Astrocyte of the cerebellum (primary cell): ENCODE measurements at regions not wholly inside any gene's neighbourhood (a gene's known extent, or its start where the extent isn't known, plus 50 kb on each side); places are given as distances from the start of the nearest gene placed in this dataset.
"Not testable (repeated sequence)": the region's sequence is repeated elsewhere in the genome, so short reads cannot be mapped to it uniquely, and the experiment has no call there.

Experiments used
- DNase-seq: peaks from one replicate; pipeline ENCODE4 v3.0.0-alpha.2; 2011; ENCODE audit warnings: low read depth
- H3K4me3 ChIP-seq: 2 replicates; pipeline ENCODE4 v1.5.1; 2011; ENCODE audit warnings: mild to moderate bottlenecking, low read depth, low read length, moderate library complexity
- in situ Hi-C: cut with HindIII; loops from 2 replicates; pipeline ENCODE4 v1.10.0; 2017; ENCODE audit warnings: low sequenced_read_pairs
- TF ChIP-seq, protein P1 (sequence below): IDR thresholded peaks from 2 replicates; pipeline ENCODE4 v1.5.1; 2012; ENCODE audit warnings: low read length, low read depth, moderate library complexity, mild to moderate bottlenecking; ENCODE audit errors: missing control alignments

DNA sequence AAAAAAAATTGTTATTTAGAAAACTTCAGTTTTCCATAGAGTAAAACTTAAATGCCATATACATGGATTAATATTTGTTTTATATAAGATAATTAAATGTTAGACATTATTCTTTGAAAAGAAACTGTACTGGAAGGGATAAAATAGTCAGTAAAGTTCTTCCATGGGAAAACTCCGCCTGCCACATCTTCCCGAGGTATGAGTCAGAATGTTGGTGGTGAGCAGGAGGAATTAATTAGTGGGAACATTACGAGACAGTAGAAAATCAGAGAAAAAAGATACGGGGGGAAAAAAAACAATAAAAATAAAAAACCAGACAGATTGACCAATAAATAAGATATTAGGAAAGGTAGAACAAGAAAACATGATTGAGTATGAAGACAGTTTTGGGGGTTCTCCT, 930.3 kb upstream of the C9orf72 start:
- no peak overlapping the region for H3K4me3 ChIP-seq
- in situ Hi-C loops = no loop called here
- TF ChIP-seq, protein P1, sequence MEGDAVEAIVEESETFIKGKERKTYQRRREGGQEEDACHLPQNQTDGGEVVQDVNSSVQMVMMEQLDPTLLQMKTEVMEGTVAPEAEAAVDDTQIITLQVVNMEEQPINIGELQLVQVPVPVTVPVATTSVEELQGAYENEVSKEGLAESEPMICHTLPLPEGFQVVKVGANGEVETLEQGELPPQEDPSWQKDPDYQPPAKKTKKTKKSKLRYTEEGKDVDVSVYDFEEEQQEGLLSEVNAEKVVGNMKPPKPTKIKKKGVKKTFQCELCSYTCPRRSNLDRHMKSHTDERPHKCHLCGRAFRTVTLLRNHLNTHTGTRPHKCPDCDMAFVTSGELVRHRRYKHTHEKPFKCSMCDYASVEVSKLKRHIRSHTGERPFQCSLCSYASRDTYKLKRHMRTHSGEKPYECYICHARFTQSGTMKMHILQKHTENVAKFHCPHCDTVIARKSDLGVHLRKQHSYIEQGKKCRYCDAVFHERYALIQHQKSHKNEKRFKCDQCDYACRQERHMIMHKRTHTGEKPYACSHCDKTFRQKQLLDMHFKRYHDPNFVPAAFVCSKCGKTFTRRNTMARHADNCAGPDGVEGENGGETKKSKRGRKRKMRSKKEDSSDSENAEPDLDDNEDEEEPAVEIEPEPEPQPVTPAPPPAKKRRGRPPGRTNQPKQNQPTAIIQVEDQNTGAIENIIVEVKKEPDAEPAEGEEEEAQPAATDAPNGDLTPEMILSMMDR = no peak
- DNase-seq = no peak

DNA sequence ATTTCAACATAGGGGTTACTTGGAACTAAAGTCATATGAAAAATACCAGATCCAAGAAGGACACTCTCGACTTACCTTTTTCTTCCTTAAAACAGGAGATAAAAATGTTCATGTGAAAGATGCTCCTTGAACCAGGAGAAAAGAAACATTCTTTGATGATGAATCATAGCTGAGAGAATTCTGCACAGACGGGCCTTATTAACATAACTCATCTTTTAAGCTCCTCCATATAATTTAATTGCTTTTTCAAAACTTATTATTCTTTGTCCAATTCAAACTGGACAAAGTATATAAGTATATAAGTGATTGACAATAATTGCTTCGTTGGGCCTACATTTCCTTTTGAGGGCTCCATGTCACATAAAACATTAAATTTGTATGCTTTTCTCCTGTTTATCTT, 945.2 kb upstream of the C9orf72 start:
- TF ChIP-seq, protein P1 = no peak
- in situ Hi-C loops = no loop called here
- no peak for DNase-seq
- no peak overlapping the region for H3K4me3 ChIP-seq

DNA sequence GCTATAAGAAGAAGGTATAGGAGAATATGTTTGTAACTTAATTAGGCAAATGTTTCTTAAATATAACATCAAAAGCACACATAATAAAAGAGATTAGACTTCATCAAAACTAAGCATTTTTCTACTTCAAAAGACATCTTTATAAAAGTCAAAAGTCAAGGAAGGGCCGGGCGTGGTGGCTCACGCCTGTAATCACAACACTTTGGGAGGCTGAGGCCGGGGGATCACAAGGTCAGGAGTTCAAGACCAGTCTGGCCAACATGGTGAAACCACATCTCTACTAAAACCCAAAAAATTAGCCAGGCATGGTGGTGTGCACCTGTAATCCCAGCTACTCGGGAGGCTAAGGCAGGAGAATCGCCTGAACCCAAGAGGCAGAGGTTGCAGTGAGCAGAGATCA, 951.0 kb upstream of the C9orf72 start:
- H3K4me3 ChIP-seq, in situ Hi-C loops, DNase-seq: not testable (repeated sequence)

DNA sequence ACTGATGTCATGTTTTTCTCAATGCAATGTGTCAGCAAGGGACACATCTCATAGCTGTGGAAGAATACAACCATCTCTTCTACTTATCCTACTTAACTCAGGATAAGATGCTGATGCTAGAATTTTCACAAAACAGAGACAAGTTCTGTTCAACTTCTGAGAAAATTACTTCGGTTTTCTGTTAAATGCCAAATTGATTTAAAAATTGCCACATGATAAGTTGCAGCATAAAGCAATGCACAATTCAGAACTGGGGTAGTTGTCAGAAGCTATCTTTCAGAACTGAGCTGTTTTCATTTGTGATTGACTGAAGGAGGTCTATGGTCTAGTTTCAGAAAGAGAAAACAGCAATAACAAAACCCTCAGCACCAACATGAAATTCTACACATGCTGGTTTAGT, 954.8 kb upstream of the C9orf72 start:
- no peak overlapping the region for H3K4me3 ChIP-seq
- in situ Hi-C loops = no loop called here
- DNase-seq = no peak
- TF ChIP-seq, protein P1 = no peak

DNA sequence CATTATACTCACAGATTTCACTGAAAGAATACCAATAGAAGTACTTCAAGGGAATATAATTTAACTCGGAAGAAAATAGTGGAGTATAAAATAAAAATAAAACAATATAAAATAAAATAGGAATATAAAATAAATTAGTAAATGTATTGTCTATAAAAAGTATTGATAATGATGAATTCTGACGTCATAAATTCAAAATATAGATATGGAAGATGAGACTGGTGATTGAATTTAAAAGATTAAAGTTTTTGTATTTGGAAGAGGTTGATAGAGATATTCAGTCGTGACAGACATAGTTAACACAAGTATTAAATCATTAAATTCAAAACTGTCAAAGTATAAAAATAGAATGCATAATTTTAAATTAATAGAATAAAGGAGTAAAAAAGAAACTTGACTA, 964.9 kb upstream of the C9orf72 start:
- DNase-seq = no peak
- TF ChIP-seq, protein P1 = no peak
- no peak overlapping the region for H3K4me3 ChIP-seq
- in situ Hi-C loops = no loop called here

DNA sequence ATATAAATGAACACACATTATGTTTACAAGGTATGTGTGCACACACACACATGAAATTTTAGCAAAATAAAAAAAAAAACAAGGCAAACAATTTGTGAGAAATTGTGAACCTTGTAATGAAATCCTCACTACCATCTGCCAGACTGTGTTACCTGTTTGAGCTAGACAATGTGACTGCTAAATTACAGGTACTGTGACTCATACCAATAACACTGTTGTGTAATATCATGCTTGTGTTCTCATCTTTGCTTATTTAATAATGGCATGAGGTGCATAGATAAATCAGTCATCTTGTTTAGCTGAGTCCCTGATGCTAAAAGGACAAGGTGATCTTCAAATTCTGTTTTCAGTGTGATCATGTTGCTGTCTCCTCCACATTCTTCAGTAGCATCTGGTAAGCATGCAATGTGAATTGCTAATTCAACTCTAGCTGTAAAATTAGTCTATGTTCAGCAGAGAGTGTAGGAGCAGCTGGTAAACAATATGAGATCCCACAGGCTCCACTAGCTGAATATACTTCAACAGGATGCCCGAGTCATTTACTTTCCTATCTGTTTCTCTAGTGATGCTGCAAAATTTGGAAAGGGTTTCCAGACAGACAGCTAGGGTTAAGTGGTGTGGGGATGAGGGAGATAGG, 966.3 kb upstream of the C9orf72 start:
- TF ChIP-seq, protein P1 = no peak
- H3K4me3 ChIP-seq = no peak overlapping the region
- in situ Hi-C loops = no loop called here
- no peak for DNase-seq

DNA sequence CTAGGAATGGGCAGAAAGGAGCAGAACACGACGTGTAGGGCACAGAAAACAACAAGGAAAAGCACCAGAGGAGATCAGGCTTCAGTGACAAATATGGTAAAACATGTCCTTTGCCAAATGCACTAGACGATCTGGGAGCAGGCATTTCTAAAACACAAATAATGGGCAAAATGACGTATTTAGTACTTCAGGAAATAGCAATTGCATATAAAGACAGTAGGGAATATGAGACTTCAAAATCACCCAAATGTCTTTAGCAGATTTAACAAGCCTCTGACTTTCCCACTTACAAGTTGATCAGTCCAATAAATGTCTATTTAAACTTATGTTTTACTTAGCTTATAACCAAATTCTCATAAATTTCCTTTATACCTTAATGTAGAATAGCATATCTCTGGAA, 969.6 kb upstream of the C9orf72 start:
- in situ Hi-C loops = no loop called here
- H3K4me3 ChIP-seq = no peak overlapping the region
- DNase-seq = no peak
- TF ChIP-seq, protein P1 = no peak
